Astrocyte (in vitro differentiated cells and primary cell): ENCODE measurements at regions not wholly inside any gene's neighbourhood (a gene's known extent, or its start where the extent isn't known, plus 50 kb on each side); places are given as distances from the start of the nearest gene placed in this dataset.

Experiments
- DNase-seq: peaks from one replicate; pipeline ENCODE4 v3.0.0-alpha.2; 2010; ENCODE audit warnings: low read depth
- FAIRE-seq: peaks from 2 replicates; lab custom pipeline; 2011; peaks lifted over from hg19 to GRCh38; lab: Jason Lieb, UNC
- H2AFZ ChIP-seq: 2 replicates; pipeline ENCODE4 v1.6.0; 2012; ENCODE audit warnings: low read depth, low read length, inconsistent platforms
- H3K27ac ChIP-seq: 2 replicates; pipeline ENCODE4 v1.5.1; 2011; ENCODE audit warnings: low read depth, low read length, inconsistent platforms
- H3K27me3 ChIP-seq: 2 replicates; pipeline ENCODE4 v1.6.0; 2011; ENCODE audit warnings: low read length, inconsistent platforms; ENCODE audit not compliant: insufficient read depth
- H3K36me3 ChIP-seq: 2 replicates; pipeline ENCODE4 v1.5.1; 2011; ENCODE audit warnings: low read length, inconsistent platforms; ENCODE audit not compliant: insufficient read depth
- H3K4me1 ChIP-seq: 2 replicates; pipeline ENCODE4 v1.5.1; 2011; ENCODE audit warnings: low read length, inconsistent platforms; ENCODE audit not compliant: insufficient read depth
- H3K4me2 ChIP-seq: 2 replicates; pipeline ENCODE4 v1.6.0; 2012; ENCODE audit warnings: low read length, inconsistent platforms
- H3K4me3 ChIP-seq: 2 replicates; pipeline ENCODE4 v1.5.1; 2011; ENCODE audit warnings: low read depth, mild to moderate bottlenecking, low read length, inconsistent platforms; ENCODE audit not compliant: insufficient read depth
- H3K79me2 ChIP-seq: 2 replicates; pipeline ENCODE4 v1.6.0; 2012; ENCODE audit warnings: mild to moderate bottlenecking, low read length, inconsistent platforms; ENCODE audit not compliant: insufficient read depth
- H3K9ac ChIP-seq: 2 replicates; pipeline ENCODE4 v1.6.0; 2012; ENCODE audit warnings: mild to moderate bottlenecking, low read length, inconsistent platforms
- H3K9me3 ChIP-seq: 2 replicates; pipeline ENCODE4 v1.5.1; 2012; ENCODE audit warnings: low read depth, mild to moderate bottlenecking, low read length, inconsistent platforms; ENCODE audit not compliant: insufficient read depth
- H4K20me1 ChIP-seq: 2 replicates; pipeline ENCODE4 v1.6.0; 2012; ENCODE audit warnings: low read length, inconsistent platforms; ENCODE audit not compliant: insufficient read depth
- H3K27ac Mint-ChIP-seq: one replicate; pipeline ENCODE4 v1.8.0; 2021; ENCODE audit warnings: mild to moderate bottlenecking, mixed read lengths; ENCODE audit not compliant: unreplicated experiment
- H3K27me3 Mint-ChIP-seq: one replicate; pipeline ENCODE4 v1.8.0; 2021; ENCODE audit warnings: low read depth, mixed read lengths; ENCODE audit not compliant: unreplicated experiment
- H3K36me3 Mint-ChIP-seq: one replicate; pipeline ENCODE4 v1.8.0; 2021; ENCODE audit warnings: low read depth, mixed read lengths; ENCODE audit not compliant: unreplicated experiment
- H3K4me1 Mint-ChIP-seq: one replicate; pipeline ENCODE4 v1.8.0; 2021; ENCODE audit warnings: low read depth, mixed read lengths; ENCODE audit not compliant: unreplicated experiment
- H3K4me3 Mint-ChIP-seq: one replicate; pipeline ENCODE4 v1.8.0; 2021; ENCODE audit warnings: mild to moderate bottlenecking, moderate library complexity, mixed read lengths; ENCODE audit not compliant: unreplicated experiment
- H3K9me3 Mint-ChIP-seq: one replicate; pipeline ENCODE4 v1.8.0; 2021; ENCODE audit warnings: mild to moderate bottlenecking, mixed read lengths; ENCODE audit not compliant: unreplicated experiment
- EZH2 ChIP-seq: IDR thresholded peaks from 2 replicates; pipeline ENCODE4 v1.6.1; 2012; ENCODE audit warnings: mild to moderate bottlenecking, low read length, inconsistent platforms; ENCODE audit not compliant: insufficient read depth
- TF ChIP-seq, protein P1 (sequence below): IDR thresholded peaks from 2 replicates; pipeline ENCODE4 v1.5.1; 2011; ENCODE audit warnings: low read depth, mild to moderate bottlenecking, inconsistent platforms, low read length, moderate library complexity; ENCODE audit not compliant: insufficient read depth

DNA sequence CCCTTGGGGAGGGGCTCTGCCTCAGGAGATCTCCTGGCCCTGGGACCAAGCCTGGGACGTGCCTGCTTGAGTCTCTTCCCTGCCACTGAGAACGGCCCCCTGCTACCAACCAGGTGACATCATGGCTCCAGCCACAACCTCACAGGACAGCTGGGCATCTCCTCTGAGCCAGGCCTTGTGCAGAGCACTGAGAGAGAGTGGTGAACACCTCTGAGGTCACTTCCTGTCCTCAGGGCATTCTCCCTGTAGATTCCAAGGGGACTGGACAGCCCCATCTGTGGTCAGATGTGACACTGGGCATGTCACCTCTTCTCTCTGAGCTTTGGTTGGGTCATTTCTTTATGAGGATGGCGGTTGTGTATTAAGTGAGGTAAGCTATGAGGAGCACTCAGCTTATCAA is 172.0 kb downstream of the MELK start:
- FAIRE-seq (no peak), DNase-seq (no peak)
- Mint-ChIP-seq H3K36me3 (peaks cover 2% of the 10 kb centered on the region), H3K27me3 (peaks cover 80% of the 10 kb centered on the region), H3K27ac (no peak overlapping the region), H3K4me3 (no peak overlapping the region), H3K4me1 (no peaks in the 10 kb centered on the region), H3K9me3 (no peaks in the 10 kb centered on the region)
- no peaks in the 10 kb centered on the region for H3K79me2 ChIP-seq
- TF ChIP-seq, protein P1, sequence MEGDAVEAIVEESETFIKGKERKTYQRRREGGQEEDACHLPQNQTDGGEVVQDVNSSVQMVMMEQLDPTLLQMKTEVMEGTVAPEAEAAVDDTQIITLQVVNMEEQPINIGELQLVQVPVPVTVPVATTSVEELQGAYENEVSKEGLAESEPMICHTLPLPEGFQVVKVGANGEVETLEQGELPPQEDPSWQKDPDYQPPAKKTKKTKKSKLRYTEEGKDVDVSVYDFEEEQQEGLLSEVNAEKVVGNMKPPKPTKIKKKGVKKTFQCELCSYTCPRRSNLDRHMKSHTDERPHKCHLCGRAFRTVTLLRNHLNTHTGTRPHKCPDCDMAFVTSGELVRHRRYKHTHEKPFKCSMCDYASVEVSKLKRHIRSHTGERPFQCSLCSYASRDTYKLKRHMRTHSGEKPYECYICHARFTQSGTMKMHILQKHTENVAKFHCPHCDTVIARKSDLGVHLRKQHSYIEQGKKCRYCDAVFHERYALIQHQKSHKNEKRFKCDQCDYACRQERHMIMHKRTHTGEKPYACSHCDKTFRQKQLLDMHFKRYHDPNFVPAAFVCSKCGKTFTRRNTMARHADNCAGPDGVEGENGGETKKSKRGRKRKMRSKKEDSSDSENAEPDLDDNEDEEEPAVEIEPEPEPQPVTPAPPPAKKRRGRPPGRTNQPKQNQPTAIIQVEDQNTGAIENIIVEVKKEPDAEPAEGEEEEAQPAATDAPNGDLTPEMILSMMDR = no peak
- no peak for TF ChIP-seq EZH2
- no peaks in the 10 kb centered on the region for H3K4me1 ChIP-seq
- no peaks in the 10 kb centered on the region for H4K20me1 ChIP-seq
- H3K4me2 ChIP-seq = no peak overlapping the region
- H3K9ac ChIP-seq = no peak overlapping the region
- H3K36me3 ChIP-seq = no peaks in the 10 kb centered on the region
- H3K9me3 ChIP-seq = no peaks in the 10 kb centered on the region
- no peak overlapping the region for H3K4me3 ChIP-seq
- no peak overlapping the region for H3K27ac ChIP-seq
- H3K27me3 ChIP-seq = peaks cover 24% of the 10 kb centered on the region
- H2AFZ ChIP-seq = no peak overlapping the region

DNA sequence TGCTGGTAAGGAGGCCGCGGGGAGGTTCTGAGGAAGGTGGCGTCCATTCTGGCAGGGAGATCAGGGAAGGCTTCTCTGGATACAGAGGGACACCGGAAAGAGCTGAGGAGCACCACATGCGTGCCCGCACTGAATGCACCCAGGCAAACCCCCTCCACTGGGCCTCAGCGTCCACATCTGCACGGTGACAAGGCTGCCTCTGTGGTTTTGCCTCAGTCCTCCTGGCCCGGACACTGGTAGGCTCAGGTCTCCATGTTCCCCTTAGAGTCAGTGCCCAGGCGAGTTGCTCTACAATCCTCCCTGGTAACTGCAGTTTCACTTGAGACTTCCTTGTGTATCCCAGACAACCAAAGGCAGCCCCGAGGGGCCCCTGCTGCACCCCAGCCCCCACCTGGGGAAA is 173.3 kb downstream of the MELK start:
- peaks cover 26% of the 10 kb centered on the region for H3K27me3 ChIP-seq
- Mint-ChIP-seq H3K9me3 (no peaks in the 10 kb centered on the region), H3K4me1 (no peaks in the 10 kb centered on the region), H3K27ac (no peak overlapping the region), H3K27me3 (peaks cover 81% of the 10 kb centered on the region), H3K36me3 (peaks cover 2% of the 10 kb centered on the region), H3K4me3 (no peak overlapping the region)
- FAIRE-seq (no peak), DNase-seq (no peak)
- H3K9ac ChIP-seq = no peak overlapping the region
- no peaks in the 10 kb centered on the region for H3K4me1 ChIP-seq
- H3K27ac ChIP-seq = no peak overlapping the region
- no peak overlapping the region for H3K4me3 ChIP-seq
- no peaks in the 10 kb centered on the region for H3K36me3 ChIP-seq
- H4K20me1 ChIP-seq = no peaks in the 10 kb centered on the region
- no peak for TF ChIP-seq EZH2
- TF ChIP-seq, protein P1 = no peak
- no peak overlapping the region for H3K4me2 ChIP-seq
- no peak overlapping the region for H2AFZ ChIP-seq
- H3K9me3 ChIP-seq = no peaks in the 10 kb centered on the region
- no peaks in the 10 kb centered on the region for H3K79me2 ChIP-seq

DNA sequence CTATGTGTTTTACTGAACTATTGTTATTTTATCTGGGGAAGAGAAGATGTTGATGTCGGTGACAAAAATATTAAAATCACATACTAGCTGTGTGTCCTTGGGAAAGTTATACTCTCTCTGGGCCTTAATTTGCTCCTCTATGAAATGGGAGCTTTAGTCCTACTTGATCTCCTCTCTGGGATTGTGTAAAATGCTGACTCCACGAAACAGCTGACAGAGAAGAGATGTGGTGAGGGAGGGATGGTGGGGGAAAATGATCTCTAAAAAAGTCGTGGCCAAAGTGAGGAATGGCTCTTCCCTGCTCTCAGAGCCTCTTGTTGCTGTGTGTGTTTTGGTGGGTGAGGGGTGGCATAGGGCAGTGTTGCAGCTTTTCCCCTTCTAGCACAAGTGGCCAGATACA is 173.7 kb downstream of the MELK start:
- Histone ChIP-seq H3K79me2 (no peaks in the 10 kb centered on the region), H3K4me1 (no peaks in the 10 kb centered on the region), H4K20me1 (no peaks in the 10 kb centered on the region), H2AFZ (no peak overlapping the region), H3K27me3 (peaks cover 24% of the 10 kb centered on the region), H3K9ac (no peak overlapping the region), H3K36me3 (no peaks in the 10 kb centered on the region), H3K4me2 (no peak overlapping the region), H3K27ac (no peak overlapping the region), H3K9me3 (no peaks in the 10 kb centered on the region), H3K4me3 (no peak overlapping the region)
- FAIRE-seq = no peak
- H3K36me3 Mint-ChIP-seq = peaks cover 2% of the 10 kb centered on the region
- TF ChIP-seq, protein P1 = no peak
- TF ChIP-seq EZH2 = no peak
- H3K4me3 Mint-ChIP-seq = no peak overlapping the region
- H3K27ac Mint-ChIP-seq = no peak overlapping the region
- no peaks in the 10 kb centered on the region for H3K4me1 Mint-ChIP-seq
- DNase-seq = no peak
- H3K27me3 Mint-ChIP-seq = peaks cover 81% of the 10 kb centered on the region
- H3K9me3 Mint-ChIP-seq = no peaks in the 10 kb centered on the region
